SK-N-DZ (cell line): ENCODE measurements at regions not wholly inside any gene's neighbourhood (a gene's known extent, or its start where the extent isn't known, plus 50 kb on each side); places are given as distances from the start of the nearest gene placed in this dataset.

ENCODE experiments used
- DNase-seq: peaks from one replicate; pipeline ENCODE4 v3.0.0-alpha.2; 2015; ENCODE audit warnings: low spot score
- small RNA-seq, 2 experiments: library from RNA; depleted of rRNA; stranded (forward); fragments of <200 nt; gene quantifications; one replicate each; pipeline ENCODE3, GENCODE V24; 2014

- no peak for DNase-seq
These were observed 85.7 kb upstream of the LMO3 start for GRCh38 chr12:16691624-16692023.

DNA sequence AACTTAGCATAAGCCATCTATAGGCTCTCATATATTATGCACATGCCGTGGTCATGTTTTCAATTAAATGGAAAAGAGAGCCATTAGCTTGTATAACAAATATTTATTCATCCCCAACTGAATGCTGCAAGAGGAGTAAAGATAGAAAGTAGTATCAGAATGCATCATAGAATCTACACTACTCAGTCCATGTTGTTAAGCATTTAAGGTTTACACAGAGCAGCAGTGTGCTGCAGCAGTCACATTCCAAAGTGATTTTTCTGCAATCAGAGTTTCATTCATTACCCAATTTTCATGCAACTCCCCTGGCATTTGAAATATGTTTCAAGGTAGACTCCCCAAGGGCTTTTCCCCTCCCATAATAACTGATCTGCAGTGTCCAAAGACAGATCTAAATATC lies 82.2 kb upstream of the LMO3 start:
- no peak for DNase-seq

DNA sequence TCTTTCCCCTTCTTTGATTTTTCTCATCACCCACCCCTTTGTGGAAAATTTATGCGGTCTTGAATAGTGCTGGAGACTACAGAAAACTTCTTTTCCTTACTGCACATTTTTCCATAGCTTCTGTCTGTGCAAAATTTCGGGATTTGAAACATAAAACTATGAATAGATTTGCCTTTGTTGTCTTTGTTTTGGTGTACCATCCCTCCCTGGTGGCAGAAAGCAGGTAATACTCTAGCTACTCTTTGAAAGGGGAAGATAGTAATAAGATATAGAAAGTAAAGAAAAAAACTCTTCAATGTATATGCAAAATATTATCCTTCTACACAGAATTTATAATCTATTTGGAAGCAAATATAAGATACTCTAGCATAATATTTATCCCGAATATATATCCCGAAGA lies 79.1 kb upstream of the LMO3 start:
- DNase-seq, result no peak

DNA sequence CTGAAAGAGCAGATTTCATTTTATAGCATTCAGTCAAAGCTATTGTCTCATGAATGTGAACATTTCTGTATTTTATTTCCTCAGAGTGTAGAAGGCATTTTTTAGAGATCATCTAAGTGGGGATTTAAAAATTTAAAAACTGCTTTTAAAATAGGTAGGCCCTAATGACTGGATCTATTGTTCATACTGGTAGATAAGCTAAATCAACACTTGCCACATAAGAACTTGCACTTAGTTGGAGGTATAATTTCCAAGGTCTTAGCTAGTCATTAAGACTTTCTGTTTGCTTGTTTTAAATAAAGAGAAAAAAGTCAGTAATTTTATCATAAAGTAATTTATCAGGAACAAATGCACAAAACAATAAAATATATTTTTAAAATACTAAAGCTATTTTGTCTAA lies 75.2 kb upstream of the LMO3 start:
- DNase-seq, result no peak

DNA sequence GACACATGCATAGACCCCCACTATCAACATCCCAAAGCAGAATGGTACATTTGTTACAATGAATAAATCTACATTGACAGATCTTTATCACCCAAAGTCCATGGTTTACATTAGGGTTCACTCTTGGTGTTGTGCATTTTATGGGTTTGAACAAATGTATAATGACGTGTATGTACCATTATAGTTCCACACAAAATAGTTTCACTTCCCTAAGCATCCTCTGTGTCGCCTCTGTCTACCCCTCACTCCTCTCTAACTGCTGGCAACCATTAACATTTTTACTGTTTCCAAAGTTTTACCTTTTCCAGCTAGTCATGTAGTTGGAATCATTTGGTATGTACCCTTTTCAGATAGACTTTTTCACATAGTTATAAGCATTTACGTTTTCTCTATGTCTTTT lies 69.5 kb upstream of the LMO3 start:
- DNase-seq, result no peak

DNA sequence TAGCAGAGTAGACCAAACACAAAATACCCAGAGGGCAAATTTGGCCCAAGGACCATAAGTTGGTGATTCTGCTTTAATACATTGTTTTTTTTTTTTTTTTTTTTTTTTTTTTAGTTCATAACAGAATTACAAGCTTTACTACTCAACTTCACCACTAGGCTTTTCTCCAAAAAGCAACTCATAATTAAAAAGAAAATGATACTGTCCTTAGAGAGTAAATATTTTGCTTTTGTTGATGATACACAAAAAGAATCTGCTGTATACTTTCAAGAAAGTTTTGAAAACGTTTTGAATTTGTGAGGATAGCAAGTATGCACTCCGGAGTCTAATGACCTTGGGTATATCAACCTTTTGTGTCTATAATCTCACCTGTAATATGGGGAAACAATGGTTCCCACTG lies 68.9 kb upstream of the LMO3 start:
- no peak for DNase-seq

- no peak for DNase-seq
These were observed 64.6 kb upstream of the LMO3 start for GRCh38 chr12:16670456-16671050.

DNA sequence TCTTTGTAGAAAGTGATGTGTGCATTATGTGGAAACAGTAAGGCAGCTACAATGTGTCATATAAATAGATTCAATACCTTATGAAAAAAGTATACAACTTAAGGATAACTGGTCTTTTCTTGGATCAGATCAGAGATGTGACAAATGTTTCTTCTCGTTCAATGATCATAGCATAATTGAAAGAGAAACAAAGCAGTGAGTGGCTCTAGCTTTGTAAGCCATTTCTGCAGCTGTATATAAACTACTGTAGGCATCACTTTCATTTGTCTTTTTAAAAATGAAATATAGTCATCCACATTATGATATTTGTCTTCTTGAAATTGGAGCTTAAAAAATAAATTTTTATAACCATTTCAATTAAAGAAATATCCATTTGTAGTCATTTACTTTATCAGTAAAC lies 63.8 kb upstream of the LMO3 start:
- no peak for DNase-seq

DNA sequence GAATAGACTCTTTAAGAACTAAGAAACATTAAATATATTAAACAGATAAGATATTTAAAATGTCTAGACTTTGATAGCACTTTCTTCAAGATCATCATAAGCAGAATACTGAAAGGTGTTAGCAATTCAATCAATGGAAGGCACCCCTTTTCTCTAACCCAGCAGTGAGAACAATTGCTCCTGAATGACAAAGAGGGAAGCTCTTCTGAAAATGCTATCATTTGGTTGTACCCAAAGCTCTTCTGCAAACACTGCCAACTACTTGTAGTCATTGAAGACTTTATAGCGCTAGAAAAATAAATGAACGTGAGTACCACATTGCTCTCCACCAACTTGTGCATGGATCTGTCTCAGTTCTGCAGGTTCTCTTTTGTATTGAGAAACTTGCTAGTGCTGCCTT lies 62.2 kb upstream of the LMO3 start:
- DNase-seq, result no peak

- no peak for DNase-seq
These were observed 52.7 kb upstream of the LMO3 start for GRCh38 chr12:16658699-16659098.

Small RNA genes in the stretch of these regions (small RNA-seq; reads per million reads assigned to genes)
- gene RNU6-837P, result 0 reads per million in 2 experiments
